Liver (tissue), 8 donors: ENCODE measurements at regions not wholly inside any gene's neighbourhood (a gene's known extent, or its start where the extent isn't known, plus 50 kb on each side); places are given as distances from the start of the nearest gene placed in this dataset.

Experiments used
- DNase-seq: peaks from one replicate; pipeline ENCODE4 v3.0.0-alpha.2; 2017; ENCODE audit warnings: low spot score
- H3K27ac ChIP-seq, 2 donors: one replicate each; pipeline ENCODE4 v1.7.0; 2013; ENCODE audit warnings: inconsistent platforms in 2 of 2, low read length in 2 of 2, control low read depth in 1 of 2, low read depth in 1 of 2, mild to moderate bottlenecking in 1 of 2
- H3K27me3 ChIP-seq, 4 donors: one replicate each; pipeline versions ENCODE4 v1.6.1 to v1.7.0; 2013; ENCODE audit warnings: low read length in 3 of 4, inconsistent platforms in 1 of 4, mild to moderate bottlenecking in 1 of 4, moderate library complexity in 1 of 4; ENCODE audit not compliant: control insufficient read depth in 4 of 4, insufficient read depth in 4 of 4
- H3K36me3 ChIP-seq, 4 donors: one replicate each; pipeline versions ENCODE4 v1.6.1 to v1.7.0; 2013; ENCODE audit warnings: low read length in 3 of 4, mild to moderate bottlenecking in 3 of 4, low read depth in 1 of 4, moderate library complexity in 1 of 4; ENCODE audit not compliant: control insufficient read depth in 4 of 4, insufficient read depth in 3 of 4
- H3K4me1 ChIP-seq, 4 donors: one replicate each; pipeline versions ENCODE4 v1.6.1 to v1.7.0; 2013; ENCODE audit warnings: low read length in 3 of 4, mild to moderate bottlenecking in 3 of 4, moderate library complexity in 1 of 4; ENCODE audit not compliant: control insufficient read depth in 4 of 4, insufficient read depth in 4 of 4
- H3K4me3 ChIP-seq, 3 donors: one replicate each; pipeline versions ENCODE4 v1.6.1 to v1.7.0; 2013; ENCODE audit warnings: low read length in 3 of 3, control low read depth in 1 of 3, low read depth in 1 of 3, mild to moderate bottlenecking in 1 of 3
- H3K9ac ChIP-seq, 2 donors: one replicate each; pipeline ENCODE4 v1.7.0; 2013; ENCODE audit warnings: low read length in 2 of 2, mild to moderate bottlenecking in 2 of 2, moderate library complexity in 2 of 2, control low read depth in 1 of 2, low read depth in 1 of 2
- H3K9me3 ChIP-seq, 4 donors: one replicate each; pipeline versions ENCODE4 v1.6.1 to v1.7.0; 2013; ENCODE audit warnings: low read length in 3 of 4; ENCODE audit not compliant: control insufficient read depth in 4 of 4
- EGR1 ChIP-seq, 2 donors: IDR thresholded peaks; 2 replicates each; pipeline ENCODE4 v1.6.1; 2016 to 2018; ENCODE audit warnings: antibody characterized with exemption in 2 of 2, low read depth in 2 of 2
- FOXA1 ChIP-seq: IDR thresholded peaks from 2 replicates; pipeline ENCODE4 v1.6.1; 2016; ENCODE audit warnings: antibody characterized with exemption
- FOXA2 ChIP-seq: IDR thresholded peaks from 2 replicates; pipeline ENCODE4 v1.6.1; 2016; ENCODE audit warnings: antibody characterized with exemption
- GABPA ChIP-seq, 2 donors: IDR thresholded peaks in 1 of 2; conservative IDR thresholded peaks in 1 of 2; 2 replicates each; pipeline ENCODE4 v1.6.1; 2016; ENCODE audit warnings: antibody characterized with exemption in 2 of 2, mild to moderate bottlenecking in 1 of 2, moderate library complexity in 1 of 2
- HNF4A ChIP-seq, 2 donors: conservative IDR thresholded peaks; 2 replicates each; pipeline ENCODE4 v1.6.1; 2016; ENCODE audit warnings: antibody characterized with exemption in 2 of 2, mild to moderate bottlenecking in 2 of 2
- HNF4G ChIP-seq: IDR thresholded peaks from 2 replicates; pipeline ENCODE4 v1.6.1; 2016; ENCODE audit warnings: antibody characterized with exemption
- JUND ChIP-seq, 2 donors: IDR thresholded peaks; 2 replicates each; pipeline ENCODE4 v1.6.1; 2016; ENCODE audit warnings: antibody characterized with exemption in 2 of 2
- NR2F2 ChIP-seq: IDR thresholded peaks from 2 replicates; pipeline ENCODE4 v1.6.1; 2016; ENCODE audit warnings: antibody characterized with exemption
- RAD21 ChIP-seq, 2 donors: IDR thresholded peaks; 2 replicates each; pipeline ENCODE4 v1.6.1; 2016; ENCODE audit warnings: antibody characterized with exemption in 2 of 2, mild to moderate bottlenecking in 2 of 2
- RXRA ChIP-seq, 2 donors: IDR thresholded peaks; 2 replicates each; pipeline ENCODE4 v1.6.1; 2017 to 2018; ENCODE audit warnings: antibody characterized with exemption in 2 of 2, mild to moderate bottlenecking in 1 of 2
- SP1 ChIP-seq: IDR thresholded peaks from 2 replicates; pipeline ENCODE4 v1.6.1; 2018; ENCODE audit warnings: antibody characterized with exemption, mild to moderate bottlenecking
- TAF1 ChIP-seq: conservative IDR thresholded peaks from 2 replicates; pipeline ENCODE4 v1.6.1; 2016; ENCODE audit warnings: antibody characterized with exemption, mild to moderate bottlenecking
- YY1 ChIP-seq: IDR thresholded peaks from 2 replicates; pipeline ENCODE4 v1.6.1; 2016; ENCODE audit warnings: antibody characterized with exemption, mild to moderate bottlenecking
- WGBS: extraction: QIAGEN DNeasy Blood & Tissue Kit; methylation state at CpG from one replicate; pipeline ENCODE4 v1.1.7; 2013; 5-methylcytosine and 5-hydroxymethylcytosine counted together
- TF ChIP-seq, protein P1 (sequence below): IDR thresholded peaks from 2 replicates; pipeline ENCODE4 v1.6.1; 2016; ENCODE audit warnings: antibody characterized with exemption
- TF ChIP-seq, protein P2 (sequence below): fragments of 150-350 bp; IDR thresholded peaks from 2 replicates; pipeline ENCODE4 v1.5.1; 2017; ENCODE audit warnings: improper control_type of control experiment, low read depth, low read length; ENCODE audit not compliant: missing input control
- TF ChIP-seq, protein P3 (sequence below): IDR thresholded peaks from 2 replicates; pipeline ENCODE4 v1.6.1; 2016; ENCODE audit warnings: antibody characterized with exemption
- TF ChIP-seq, protein P4 (sequence below): IDR thresholded peaks from 2 replicates; pipeline ENCODE4 v1.6.1; 2016; ENCODE audit warnings: antibody characterized with exemption, mild to moderate bottlenecking
- TF ChIP-seq, protein P5 (sequence below): IDR thresholded peaks from 2 replicates; pipeline ENCODE4 v1.6.1; 2016; ENCODE audit warnings: antibody characterized with exemption
- donor health status: healthy.
- donor health status: healthy.
- donor health status: healthy.
- donor health status: healthy.
- donor health status: healthy.

DNA sequence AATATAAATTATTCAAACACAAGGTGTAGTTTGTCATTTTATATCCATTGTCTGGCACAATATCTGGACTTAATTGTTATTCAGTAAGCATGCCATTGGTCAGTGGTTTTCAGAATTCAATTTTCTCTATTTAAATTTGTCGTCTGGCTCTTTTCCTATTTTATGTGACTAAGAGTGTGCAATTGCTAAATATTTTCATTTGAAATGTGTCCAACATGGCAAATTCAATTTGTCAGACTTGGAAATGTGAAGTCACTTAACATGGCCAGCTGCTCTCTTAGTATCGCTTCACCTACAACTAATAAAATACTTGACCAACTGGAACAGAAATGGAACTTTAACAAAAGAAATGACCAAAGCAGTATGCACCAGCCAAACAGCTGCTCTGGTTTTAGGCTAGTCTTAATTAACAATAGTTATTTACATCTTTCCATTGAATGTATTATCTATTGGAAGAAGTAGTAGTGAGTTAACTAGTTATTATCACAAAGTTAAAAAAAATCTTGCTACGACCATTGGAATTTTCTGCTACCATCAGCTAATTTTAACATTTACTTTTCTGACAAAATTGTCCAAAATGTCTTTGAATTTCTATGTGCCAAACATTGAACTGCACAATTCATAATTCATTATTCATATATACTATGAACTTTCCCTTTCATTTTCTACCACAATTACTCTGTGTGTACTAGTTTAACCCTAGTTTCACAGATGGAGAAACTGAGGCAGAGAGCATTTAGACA is 720.7 kb upstream of the FAM174A start:
- DNase-seq = no peak
- no peak overlapping the region for H3K4me3 ChIP-seq
- TF ChIP-seq, protein P1, sequence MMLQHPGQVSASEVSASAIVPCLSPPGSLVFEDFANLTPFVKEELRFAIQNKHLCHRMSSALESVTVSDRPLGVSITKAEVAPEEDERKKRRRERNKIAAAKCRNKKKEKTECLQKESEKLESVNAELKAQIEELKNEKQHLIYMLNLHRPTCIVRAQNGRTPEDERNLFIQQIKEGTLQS = no peak
- no peak for TF ChIP-seq EGR1 (IDR thresholded peaks at IDR 0.05; ENCODE audit: low read depth in 2 of 2)
- no peak for TF ChIP-seq HNF4A (conservative IDR thresholded peaks at IDR 0.05)
- no peak for TF ChIP-seq JUND (IDR thresholded peaks at IDR 0.05)
- TF ChIP-seq GABPA (IDR thresholded peaks at IDR 0.05 in 1 of 2, conservative IDR thresholded peaks at IDR 0.05 in 1 of 2) = no peak
- no peak for TF ChIP-seq FOXA2
- no peak for TF ChIP-seq RXRA (IDR thresholded peaks at IDR 0.05)
- TF ChIP-seq, protein P2, sequence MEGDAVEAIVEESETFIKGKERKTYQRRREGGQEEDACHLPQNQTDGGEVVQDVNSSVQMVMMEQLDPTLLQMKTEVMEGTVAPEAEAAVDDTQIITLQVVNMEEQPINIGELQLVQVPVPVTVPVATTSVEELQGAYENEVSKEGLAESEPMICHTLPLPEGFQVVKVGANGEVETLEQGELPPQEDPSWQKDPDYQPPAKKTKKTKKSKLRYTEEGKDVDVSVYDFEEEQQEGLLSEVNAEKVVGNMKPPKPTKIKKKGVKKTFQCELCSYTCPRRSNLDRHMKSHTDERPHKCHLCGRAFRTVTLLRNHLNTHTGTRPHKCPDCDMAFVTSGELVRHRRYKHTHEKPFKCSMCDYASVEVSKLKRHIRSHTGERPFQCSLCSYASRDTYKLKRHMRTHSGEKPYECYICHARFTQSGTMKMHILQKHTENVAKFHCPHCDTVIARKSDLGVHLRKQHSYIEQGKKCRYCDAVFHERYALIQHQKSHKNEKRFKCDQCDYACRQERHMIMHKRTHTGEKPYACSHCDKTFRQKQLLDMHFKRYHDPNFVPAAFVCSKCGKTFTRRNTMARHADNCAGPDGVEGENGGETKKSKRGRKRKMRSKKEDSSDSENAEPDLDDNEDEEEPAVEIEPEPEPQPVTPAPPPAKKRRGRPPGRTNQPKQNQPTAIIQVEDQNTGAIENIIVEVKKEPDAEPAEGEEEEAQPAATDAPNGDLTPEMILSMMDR = no peak
- no peak for TF ChIP-seq RAD21 (IDR thresholded peaks at IDR 0.05)
- TF ChIP-seq YY1 = no peak
- no peak for TF ChIP-seq NR2F2
- TF ChIP-seq TAF1 = no peak
- TF ChIP-seq, protein P3, sequence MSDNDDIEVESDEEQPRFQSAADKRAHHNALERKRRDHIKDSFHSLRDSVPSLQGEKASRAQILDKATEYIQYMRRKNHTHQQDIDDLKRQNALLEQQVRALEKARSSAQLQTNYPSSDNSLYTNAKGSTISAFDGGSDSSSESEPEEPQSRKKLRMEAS = no peak
- TF ChIP-seq HNF4G = no peak
- TF ChIP-seq, protein P4, sequence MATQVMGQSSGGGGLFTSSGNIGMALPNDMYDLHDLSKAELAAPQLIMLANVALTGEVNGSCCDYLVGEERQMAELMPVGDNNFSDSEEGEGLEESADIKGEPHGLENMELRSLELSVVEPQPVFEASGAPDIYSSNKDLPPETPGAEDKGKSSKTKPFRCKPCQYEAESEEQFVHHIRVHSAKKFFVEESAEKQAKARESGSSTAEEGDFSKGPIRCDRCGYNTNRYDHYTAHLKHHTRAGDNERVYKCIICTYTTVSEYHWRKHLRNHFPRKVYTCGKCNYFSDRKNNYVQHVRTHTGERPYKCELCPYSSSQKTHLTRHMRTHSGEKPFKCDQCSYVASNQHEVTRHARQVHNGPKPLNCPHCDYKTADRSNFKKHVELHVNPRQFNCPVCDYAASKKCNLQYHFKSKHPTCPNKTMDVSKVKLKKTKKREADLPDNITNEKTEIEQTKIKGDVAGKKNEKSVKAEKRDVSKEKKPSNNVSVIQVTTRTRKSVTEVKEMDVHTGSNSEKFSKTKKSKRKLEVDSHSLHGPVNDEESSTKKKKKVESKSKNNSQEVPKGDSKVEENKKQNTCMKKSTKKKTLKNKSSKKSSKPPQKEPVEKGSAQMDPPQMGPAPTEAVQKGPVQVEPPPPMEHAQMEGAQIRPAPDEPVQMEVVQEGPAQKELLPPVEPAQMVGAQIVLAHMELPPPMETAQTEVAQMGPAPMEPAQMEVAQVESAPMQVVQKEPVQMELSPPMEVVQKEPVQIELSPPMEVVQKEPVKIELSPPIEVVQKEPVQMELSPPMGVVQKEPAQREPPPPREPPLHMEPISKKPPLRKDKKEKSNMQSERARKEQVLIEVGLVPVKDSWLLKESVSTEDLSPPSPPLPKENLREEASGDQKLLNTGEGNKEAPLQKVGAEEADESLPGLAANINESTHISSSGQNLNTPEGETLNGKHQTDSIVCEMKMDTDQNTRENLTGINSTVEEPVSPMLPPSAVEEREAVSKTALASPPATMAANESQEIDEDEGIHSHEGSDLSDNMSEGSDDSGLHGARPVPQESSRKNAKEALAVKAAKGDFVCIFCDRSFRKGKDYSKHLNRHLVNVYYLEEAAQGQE = no peak
- no peak for TF ChIP-seq SP1
- TF ChIP-seq FOXA1 = no peak
- TF ChIP-seq, protein P5, sequence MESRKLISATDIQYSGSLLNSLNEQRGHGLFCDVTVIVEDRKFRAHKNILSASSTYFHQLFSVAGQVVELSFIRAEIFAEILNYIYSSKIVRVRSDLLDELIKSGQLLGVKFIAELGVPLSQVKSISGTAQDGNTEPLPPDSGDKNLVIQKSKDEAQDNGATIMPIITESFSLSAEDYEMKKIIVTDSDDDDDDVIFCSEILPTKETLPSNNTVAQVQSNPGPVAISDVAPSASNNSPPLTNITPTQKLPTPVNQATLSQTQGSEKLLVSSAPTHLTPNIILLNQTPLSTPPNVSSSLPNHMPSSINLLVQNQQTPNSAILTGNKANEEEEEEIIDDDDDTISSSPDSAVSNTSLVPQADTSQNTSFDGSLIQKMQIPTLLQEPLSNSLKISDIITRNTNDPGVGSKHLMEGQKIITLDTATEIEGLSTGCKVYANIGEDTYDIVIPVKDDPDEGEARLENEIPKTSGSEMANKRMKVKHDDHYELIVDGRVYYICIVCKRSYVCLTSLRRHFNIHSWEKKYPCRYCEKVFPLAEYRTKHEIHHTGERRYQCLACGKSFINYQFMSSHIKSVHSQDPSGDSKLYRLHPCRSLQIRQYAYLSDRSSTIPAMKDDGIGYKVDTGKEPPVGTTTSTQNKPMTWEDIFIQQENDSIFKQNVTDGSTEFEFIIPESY = no peak
- no peak overlapping the region for H3K9ac ChIP-seq
- no peaks in the 10 kb centered on the region for H3K36me3 ChIP-seq
- no peaks in the 10 kb centered on the region for H3K9me3 ChIP-seq
- no peaks in the 10 kb centered on the region for H3K27me3 ChIP-seq
- no peak overlapping the region for H3K27ac ChIP-seq
- WGBS = 63% methylated on average over 3 of the region's 3 CpGs
- no peaks in the 10 kb centered on the region for H3K4me1 ChIP-seq
